SU-DHL-6 (cell line): ENCODE measurements at regions not wholly inside any gene's neighbourhood (a gene's known extent, or its start where the extent isn't known, plus 50 kb on each side); places are given as distances from the start of the nearest gene placed in this dataset.

ENCODE experiments used
- H2AFZ ChIP-seq: fragments of 200-600 bp; sonication (generic); 2 replicates; pipeline ENCODE4 v1.6.1; 2014; ENCODE audit warnings: low read depth, mild to moderate bottlenecking, moderate library complexity, mixed read lengths, antibody characterized with exemption, low read length; ENCODE audit not compliant: severe bottlenecking
- H3F3A ChIP-seq: fragments of 200-600 bp; shearing (Covaris generic); 2 replicates; pipeline ENCODE4 v1.6.0; 2016; ENCODE audit warnings: antibody characterized with exemption, mild to moderate bottlenecking; ENCODE audit not compliant: insufficient read depth
- H3K27ac ChIP-seq: fragments of 200-600 bp; sonication (generic); 2 replicates; pipeline ENCODE4 v1.5.1; 2016; ENCODE audit warnings: low read depth, mild to moderate bottlenecking, low read length, moderate library complexity, mixed read lengths
- H3K27me3 ChIP-seq: fragments of 200-600 bp; sonication (generic), shearing (Covaris generic); 2 replicates; pipeline ENCODE4 v1.6.0; 2014; ENCODE audit warnings: mild to moderate bottlenecking, low read length
- H3K36me3 ChIP-seq: fragments of 200-600 bp; sonication (generic); 2 replicates; pipeline ENCODE4 v1.6.1; 2014; ENCODE audit warnings: mild to moderate bottlenecking, low read length, mixed read lengths
- H3K4me2 ChIP-seq: fragments of 300-600, 200-600 bp; shearing (Covaris generic), sonication (generic); 2 replicates; pipeline ENCODE4 v1.6.0; 2014; ENCODE audit warnings: low read length, low read depth, mild to moderate bottlenecking; ENCODE audit not compliant: poor library complexity, severe bottlenecking
- H3K4me3 ChIP-seq: fragments of 200-600 bp; sonication (generic); 2 replicates; pipeline ENCODE4 v1.5.1; 2014; ENCODE audit warnings: antibody characterized with exemption, low read length, mild to moderate bottlenecking, mixed read lengths; ENCODE audit not compliant: insufficient read depth, poor library complexity, severe bottlenecking
- H3K79me2 ChIP-seq: fragments of 200-600 bp; sonication (generic); 2 replicates; pipeline ENCODE4 v1.6.1; 2014; ENCODE audit warnings: mild to moderate bottlenecking, low read length, moderate library complexity; ENCODE audit not compliant: insufficient read depth
- H3K9ac ChIP-seq: fragments of 200-600 bp; sonication (generic); 2 replicates; pipeline ENCODE4 v1.7.0; 2014; ENCODE audit warnings: mild to moderate bottlenecking, low read length
- H3K9me2 ChIP-seq: fragments of 200-600 bp; sonication (generic); replicated peaks from 2 replicates; pipeline ENCODE4 v1.6.1; 2014; ENCODE audit warnings: low read length; ENCODE audit not compliant: insufficient read depth
- H3K9me3 ChIP-seq: fragments of 200-600 bp; sonication (generic); 2 replicates; pipeline ENCODE4 v1.6.1; 2014; ENCODE audit warnings: low read length, mixed read lengths; ENCODE audit not compliant: insufficient read depth
- H4K20me1 ChIP-seq: fragments of 200-600 bp; sonication (generic); 2 replicates; pipeline ENCODE4 v1.6.1; 2014; ENCODE audit warnings: low read depth, mild to moderate bottlenecking, antibody characterized with exemption, low read length, moderate library complexity, mixed read lengths
- CTCF ChIP-seq: fragments of 200-600 bp; sonication (generic); IDR thresholded peaks from one replicate; pipeline ENCODE4 v1.5.1; 2017; ENCODE audit warnings: antibody characterized with exemption, mild to moderate bottlenecking, low read length, moderate library complexity; ENCODE audit not compliant: insufficient read depth, poor library complexity, severe bottlenecking
- EZH2phosphoT487 ChIP-seq: fragments of 200-600 bp; sonication (generic), shearing (Covaris generic); conservative IDR thresholded peaks from 2 replicates; pipeline ENCODE4 v1.6.1; 2018; ENCODE audit warnings: mild to moderate bottlenecking, antibody characterized with exemption, low read length, moderate library complexity, mixed read lengths

- Histone ChIP-seq H3K9ac (no peak overlapping the region), H3K4me2 (no peak overlapping the region), H3K9me2 (no peaks in the 10 kb centered on the region), H4K20me1 (no peaks in the 10 kb centered on the region), H3K79me2 (no peaks in the 10 kb centered on the region), H3K36me3 (no peaks in the 10 kb centered on the region), H3K27ac (no peak overlapping the region), H3K4me3 (no peak overlapping the region), H3F3A (no peaks in the 10 kb centered on the region), H3K27me3 (no peaks in the 10 kb centered on the region), H2AFZ (no peak overlapping the region), H3K9me3 (no peaks in the 10 kb centered on the region)
- no peak for TF ChIP-seq CTCF
- TF ChIP-seq EZH2phosphoT487: no peak
These were observed 199.5 kb downstream of the AJAP1 start for GRCh38 chr1:4853904-4854303.

- TF ChIP-seq EZH2phosphoT487 (no peak), CTCF (no peak)
- Histone ChIP-seq H2AFZ (no peak overlapping the region), H3K79me2 (no peaks in the 10 kb centered on the region), H4K20me1 (no peaks in the 10 kb centered on the region), H3F3A (no peaks in the 10 kb centered on the region), H3K9me2 (no peaks in the 10 kb centered on the region), H3K9me3 (no peaks in the 10 kb centered on the region), H3K9ac (no peak overlapping the region), H3K4me3 (no peak overlapping the region), H3K27me3 (no peaks in the 10 kb centered on the region), H3K36me3 (no peaks in the 10 kb centered on the region), H3K4me2 (no peak overlapping the region), H3K27ac (no peak overlapping the region)
These were observed 197.1 kb downstream of the AJAP1 start for GRCh38 chr1:4851385-4852065.

GRCh38 chr1:4848431-4848830 is 194.0 kb downstream of the AJAP1 start:
- H3F3A ChIP-seq: no peaks in the 10 kb centered on the region
- no peaks in the 10 kb centered on the region for H3K27me3 ChIP-seq
- H3K9me3 ChIP-seq: no peaks in the 10 kb centered on the region
- H2AFZ ChIP-seq: no peak overlapping the region
- no peak overlapping the region for H3K4me3 ChIP-seq
- H3K36me3 ChIP-seq: no peaks in the 10 kb centered on the region
- no peak overlapping the region for H3K4me2 ChIP-seq
- H3K9me2 ChIP-seq: no peaks in the 10 kb centered on the region
- H3K79me2 ChIP-seq: no peaks in the 10 kb centered on the region
- H3K9ac ChIP-seq: no peak overlapping the region
- no peak overlapping the region for H3K27ac ChIP-seq
- H4K20me1 ChIP-seq: no peaks in the 10 kb centered on the region
- TF ChIP-seq CTCF: no peak
- TF ChIP-seq EZH2phosphoT487: no peak
